GM18517 (cell line): ENCODE measurements at regions not wholly inside any gene's neighbourhood (a gene's known extent, or its start where the extent isn't known, plus 50 kb on each side); places are given as distances from the start of the nearest gene placed in this dataset.

Experiments used
- ATAC-seq: cut with Tn5 transposase; IDR thresholded peaks from one replicate; pipeline ENCODE4 v1.9.1; 2021; ENCODE audit warnings: mild to moderate bottlenecking, moderate library complexity; ENCODE audit not compliant: unreplicated experiment

- no peak for ATAC-seq
Observed at GRCh38 chr12:41778934-41779333, 365.7 kb downstream of the GXYLT1 start.

DNA sequence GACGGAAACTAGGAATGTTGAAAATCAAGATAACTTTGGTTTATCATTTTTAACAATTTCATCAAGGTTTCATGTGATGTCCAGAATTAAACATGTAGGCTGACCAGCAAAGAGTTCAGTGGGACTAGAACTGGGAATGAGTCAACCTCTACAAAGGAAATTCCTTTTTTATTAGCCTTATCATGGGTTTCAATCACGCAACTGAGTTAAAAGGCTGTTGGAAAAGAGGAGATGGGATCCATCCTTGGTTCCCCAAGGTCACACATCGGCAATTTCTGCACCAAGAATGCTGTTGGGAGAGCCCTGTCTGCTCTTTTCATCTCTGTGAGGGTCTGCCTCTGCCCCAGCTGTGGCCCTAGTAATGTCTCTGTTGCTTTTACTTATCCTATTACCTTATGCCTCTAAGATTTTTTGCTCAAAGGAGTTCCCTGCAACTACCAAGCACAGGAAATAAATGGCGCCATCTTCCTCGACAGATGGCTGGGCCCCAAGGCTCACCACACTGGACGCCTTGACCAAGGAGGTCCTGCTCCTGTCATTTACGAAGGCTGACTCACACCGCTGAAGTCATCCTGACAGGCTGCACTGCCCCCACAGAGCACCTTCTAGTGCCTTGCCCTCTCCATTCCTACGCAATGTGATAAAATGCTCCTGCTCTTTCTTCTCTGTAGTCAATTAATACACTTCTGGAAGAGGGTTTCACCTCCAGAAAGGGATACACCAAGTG, 367.4 kb downstream of the GXYLT1 start:
- no peak for ATAC-seq

GRCh38 chr12:41772478-41772877, 372.2 kb downstream of the GXYLT1 start:
- no peak for ATAC-seq

DNA sequence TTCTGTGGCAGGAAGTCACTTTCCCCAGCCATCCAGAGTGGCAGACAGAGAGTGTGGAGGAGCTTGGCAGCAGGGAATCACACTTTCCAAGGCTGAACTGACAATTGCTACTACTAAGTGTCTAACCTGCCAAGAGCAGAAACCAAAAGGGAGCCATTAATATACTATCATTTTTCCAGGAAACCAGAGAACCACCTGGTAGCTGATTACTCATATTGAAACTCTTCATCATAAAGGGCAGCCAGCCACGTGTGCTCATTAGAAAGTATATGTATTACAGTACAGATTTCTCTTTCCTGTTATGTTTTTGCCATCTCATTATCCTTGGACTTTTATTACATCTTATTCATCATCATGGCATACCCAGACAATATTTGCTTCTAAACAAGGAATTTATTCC, 374.9 kb downstream of the GXYLT1 start:
- peak; percentile 69 for ATAC-seq

- no peak for ATAC-seq
Observed at GRCh38 chr12:41768456-41768855, 376.2 kb downstream of the GXYLT1 start.

DNA sequence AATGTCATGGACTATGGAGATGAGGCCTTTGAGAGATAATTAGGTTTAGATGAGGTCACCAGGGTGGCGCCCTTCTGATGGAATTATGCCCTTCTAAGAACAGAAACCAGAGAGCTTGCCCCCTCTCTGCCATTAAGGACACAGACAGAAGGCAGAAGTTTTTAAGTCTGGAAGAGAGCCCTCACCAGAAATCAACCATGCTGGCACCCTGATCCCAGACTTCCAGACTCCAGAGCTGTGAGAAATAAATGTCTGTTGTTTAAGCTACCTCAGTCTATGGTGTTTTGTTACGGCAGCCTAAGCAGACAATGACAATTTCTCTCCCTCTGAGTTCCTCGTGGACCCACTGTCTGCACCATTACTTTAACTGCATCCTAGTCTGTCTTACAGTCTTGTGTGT, 382.0 kb downstream of the GXYLT1 start:
- no peak for ATAC-seq

- no peak for ATAC-seq
Observed at GRCh38 chr12:41745593-41745992, 399.1 kb downstream of the GXYLT1 start.

DNA sequence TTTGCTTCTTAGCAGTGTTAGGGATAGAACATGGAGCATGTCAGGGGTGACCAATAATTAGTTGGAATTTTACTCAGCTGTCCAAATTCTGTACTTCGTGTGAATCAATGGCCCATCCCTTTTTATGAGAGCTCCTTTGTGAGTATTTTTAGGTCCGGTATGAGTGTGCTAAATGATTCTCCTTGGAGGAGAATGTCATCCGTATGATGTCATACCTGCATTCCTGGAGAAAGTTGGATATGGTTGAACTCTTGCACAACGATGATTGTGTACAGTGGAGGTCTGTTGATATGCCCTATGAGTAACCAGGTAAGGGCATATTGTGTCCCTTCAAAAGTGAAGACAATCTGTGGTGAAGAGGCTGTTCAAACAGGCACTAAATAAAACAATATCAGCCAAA, 400.8 kb downstream of the GXYLT1 start:
- ATAC-seq = no peak

GRCh38 chr12:41739066-41739465, 405.6 kb downstream of the GXYLT1 start:
- no peak for ATAC-seq

GRCh38 chr12:41737423-41737822, 407.3 kb downstream of the GXYLT1 start:
- ATAC-seq = no peak

- ATAC-seq = no peak
Observed at GRCh38 chr12:41736436-41736835, 408.2 kb downstream of the GXYLT1 start.

DNA sequence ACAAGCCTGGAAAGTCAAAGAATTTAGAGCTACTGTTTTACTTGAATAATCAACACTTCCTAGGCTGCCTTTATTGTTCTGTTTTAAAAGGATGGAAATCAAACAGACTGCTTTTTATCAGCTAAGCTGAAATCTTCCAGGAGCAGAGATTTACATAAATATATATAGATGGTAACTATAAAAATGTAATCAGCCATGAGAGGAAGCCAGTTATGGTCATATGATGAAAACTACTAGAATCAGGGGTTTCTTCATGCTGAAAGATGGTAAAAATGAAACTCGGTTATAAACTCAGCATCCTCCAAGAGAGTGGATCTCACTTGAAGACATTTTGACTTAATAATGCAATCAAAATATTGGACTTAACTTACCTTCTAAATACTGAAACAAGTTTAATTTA, 413.0 kb downstream of the GXYLT1 start:
- ATAC-seq = no peak

GRCh38 chr12:41731061-41731460, 413.6 kb downstream of the GXYLT1 start:
- ATAC-seq = no peak

GRCh38 chr12:41724216-41724615, 420.5 kb downstream of the GXYLT1 start:
- no peak for ATAC-seq

GRCh38 chr12:41719214-41719613, 425.5 kb downstream of the GXYLT1 start:
- no peak for ATAC-seq

DNA sequence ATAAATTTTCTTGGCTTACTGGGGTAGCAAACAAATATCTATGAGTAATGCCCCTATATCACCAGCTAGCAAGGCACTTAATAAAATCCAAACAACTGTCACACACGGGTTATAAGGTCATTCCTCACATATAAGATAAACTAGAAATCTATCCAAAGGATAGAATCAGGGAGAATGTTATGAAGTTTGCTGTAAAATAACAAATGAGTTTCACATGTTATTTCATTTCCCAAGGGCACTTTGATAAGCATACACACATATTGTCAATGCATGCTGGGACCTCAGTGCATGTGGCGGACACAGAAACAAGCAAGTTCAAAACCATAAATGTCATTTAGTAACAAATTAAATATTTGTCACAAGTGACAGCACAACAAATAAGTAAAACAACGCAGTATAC, 429.4 kb downstream of the GXYLT1 start:
- ATAC-seq = no peak

- no peak for ATAC-seq
Observed at GRCh38 chr12:41709463-41710285, 435.0 kb downstream of the GXYLT1 start.

DNA sequence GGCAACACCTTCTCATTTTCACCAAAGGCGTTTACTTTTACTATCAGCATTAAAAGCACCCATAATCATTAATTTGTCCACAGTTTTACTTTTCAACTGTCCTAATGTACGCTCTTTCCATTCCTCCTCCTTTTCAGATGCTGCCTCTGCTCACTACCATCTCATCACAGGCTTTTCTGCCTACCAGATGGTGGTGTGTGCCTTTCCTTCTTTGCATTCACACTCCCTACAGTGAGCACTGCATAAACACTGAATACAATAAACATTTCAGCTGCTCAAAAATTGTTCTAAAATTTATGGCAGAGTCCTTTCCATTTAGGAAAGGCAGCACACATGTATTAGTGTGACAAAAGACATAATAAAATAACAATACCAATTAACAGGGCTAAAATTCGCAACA, 435.7 kb downstream of the GXYLT1 start:
- ATAC-seq = no peak

DNA sequence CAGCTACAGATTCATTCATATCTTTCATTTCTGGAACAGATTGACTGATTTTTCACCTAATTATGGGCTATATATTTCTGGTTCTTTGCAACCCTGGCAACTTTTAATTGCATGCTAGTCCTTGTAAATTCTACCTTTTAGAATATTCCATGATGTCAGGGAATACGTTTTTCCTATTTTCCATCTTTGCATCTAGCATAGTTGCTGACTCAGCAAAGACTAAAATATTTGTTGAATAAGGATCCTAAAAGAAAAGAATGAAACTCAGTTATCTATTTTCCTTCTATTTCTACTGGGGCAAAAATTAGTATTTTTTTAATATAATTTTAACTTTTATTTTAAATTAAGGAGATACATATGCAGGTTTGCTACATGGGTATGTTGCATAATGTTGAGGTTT, 438.3 kb downstream of the GXYLT1 start:
- no peak for ATAC-seq

DNA sequence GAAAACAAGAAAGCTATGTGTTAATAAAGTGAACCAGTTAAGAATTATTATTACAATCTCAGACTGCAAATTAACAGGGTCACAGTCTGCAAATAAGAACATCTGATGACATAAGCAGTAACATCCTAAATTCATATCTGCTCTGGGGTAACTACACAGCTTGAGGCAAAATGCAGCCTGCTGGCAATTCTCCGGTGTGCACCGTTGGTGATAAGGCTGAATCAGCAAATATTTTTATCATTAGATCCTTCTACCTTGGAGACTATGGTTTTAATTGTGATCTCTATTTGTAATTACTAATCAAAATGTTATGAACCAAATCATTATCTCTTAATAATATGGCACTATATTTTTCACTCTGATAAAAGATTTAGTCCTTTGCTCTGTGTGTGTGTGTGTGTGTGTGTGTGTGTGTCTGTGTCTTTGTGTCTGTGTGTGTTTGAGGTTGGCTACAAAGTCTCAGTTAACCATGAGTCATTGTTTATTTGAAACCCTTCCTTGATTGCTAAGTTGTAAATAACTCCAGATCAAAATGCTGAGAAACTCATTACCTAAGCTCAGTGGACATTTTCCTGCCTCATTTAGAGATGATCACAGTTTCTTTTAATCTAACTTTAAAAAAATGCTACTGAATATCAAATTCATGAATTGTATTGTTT, 442.6 kb downstream of the GXYLT1 start:
- no peak for ATAC-seq

DNA sequence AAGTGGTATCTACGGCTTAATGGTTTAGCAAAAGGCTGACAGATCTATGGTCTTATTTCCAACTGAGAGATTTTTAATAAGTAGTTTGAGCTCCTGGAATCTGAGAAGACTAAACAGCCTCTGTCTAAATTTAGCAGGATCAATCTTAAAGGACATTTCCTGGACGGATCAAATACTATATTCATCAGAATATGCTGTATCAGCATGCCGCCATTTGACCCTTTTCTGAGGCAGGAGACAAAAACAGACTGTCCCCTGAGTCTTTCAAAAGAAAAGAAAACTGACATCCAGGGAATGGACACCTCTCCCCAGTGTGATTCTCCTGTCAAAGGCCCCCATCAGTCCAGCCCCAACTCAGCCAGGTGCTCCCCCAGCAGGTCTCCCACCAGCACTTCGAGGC, 443.7 kb downstream of the GXYLT1 start:
- no peak for ATAC-seq

DNA sequence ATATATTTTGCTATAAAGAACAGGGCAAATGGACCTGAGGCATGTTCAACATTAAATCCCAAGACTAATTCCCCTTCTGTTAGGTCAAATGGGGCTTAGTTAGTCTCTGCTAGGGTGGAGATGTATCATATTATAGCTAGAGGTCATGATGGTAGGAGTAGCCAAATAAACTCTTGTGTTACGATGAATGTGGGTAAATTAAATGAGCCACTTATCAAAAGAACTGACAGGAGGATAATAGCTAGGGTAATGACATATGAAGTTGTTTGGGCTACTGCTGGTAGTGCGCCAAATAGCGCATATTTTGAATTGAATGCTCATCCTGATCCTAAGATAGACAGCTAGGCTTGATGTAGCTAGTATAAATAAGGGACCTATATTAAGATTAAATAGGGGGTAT, 445.0 kb downstream of the GXYLT1 start:
- ATAC-seq = no peak
